Limb (tissue), 2 donors: ENCODE measurements at regions not wholly inside any gene's neighbourhood (a gene's known extent, or its start where the extent isn't known, plus 50 kb on each side); places are given as distances from the start of the nearest gene placed in this dataset.
"Not testable (repeated sequence)": the region's sequence is repeated elsewhere in the genome, so short reads cannot be mapped to it uniquely, and the experiment has no call there.

Source experiments
- DNase-seq, 2 donors: peaks; one replicate each; pipeline ENCODE4 v3.0.0-alpha.2; 2016; ENCODE audit errors: extremely low spot score in 2 of 2

GRCh38 chr22:44577391-44578109, 79.5 kb upstream of the RTL6 start:
- DNase-seq = no peak

DNA sequence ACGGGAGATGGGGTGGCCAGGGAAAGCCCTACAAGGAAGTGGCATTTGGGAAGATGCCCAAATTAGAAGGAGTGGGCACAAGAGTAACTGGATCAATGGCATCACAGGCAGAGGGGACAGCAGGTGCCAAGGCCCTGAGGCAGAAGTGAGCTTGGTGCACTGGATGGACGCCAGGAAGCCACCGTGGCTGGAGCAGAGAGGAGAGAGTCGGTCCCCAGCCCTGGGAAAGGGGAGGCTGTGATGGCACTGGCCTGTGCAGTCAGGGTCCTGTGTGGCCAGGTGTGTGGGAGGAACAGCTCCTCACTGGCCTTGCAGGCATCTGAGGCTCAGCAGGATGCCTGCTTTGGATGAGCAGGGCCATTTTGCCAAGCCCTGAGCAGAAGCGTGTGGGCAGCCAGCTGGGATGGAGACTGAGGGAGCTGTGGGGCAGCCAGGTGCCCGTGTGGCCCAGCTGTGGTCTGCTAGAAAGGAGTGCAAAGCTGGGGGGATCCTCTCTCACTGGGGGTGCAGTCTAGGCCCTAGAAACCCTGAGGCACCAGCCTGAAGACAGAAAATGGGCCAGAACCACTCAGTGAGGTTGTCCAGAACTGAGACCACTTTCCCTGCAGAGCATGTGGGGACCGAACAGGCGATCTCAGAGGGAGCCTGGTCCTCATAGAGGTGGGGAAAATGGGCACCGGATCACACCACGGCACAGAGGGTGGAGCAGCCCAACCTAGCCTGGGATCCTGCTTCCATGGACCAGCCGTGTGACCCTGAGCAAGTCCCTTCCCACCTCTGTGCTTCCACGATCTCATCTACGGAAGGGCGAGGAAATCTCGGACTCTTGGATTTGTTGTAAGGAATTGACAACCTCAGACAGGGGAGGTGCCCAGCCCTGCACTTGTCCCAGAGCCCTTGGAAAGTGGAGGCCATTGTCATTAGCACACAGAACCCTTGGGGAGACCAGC, 78.6 kb upstream of the RTL6 start:
- DNase-seq = no peak

- peak in 1 of 2 donors; percentile 34 for DNase-seq
Observed at GRCh38 chr22:44575381-44576268, 77.6 kb upstream of the RTL6 start.

DNA sequence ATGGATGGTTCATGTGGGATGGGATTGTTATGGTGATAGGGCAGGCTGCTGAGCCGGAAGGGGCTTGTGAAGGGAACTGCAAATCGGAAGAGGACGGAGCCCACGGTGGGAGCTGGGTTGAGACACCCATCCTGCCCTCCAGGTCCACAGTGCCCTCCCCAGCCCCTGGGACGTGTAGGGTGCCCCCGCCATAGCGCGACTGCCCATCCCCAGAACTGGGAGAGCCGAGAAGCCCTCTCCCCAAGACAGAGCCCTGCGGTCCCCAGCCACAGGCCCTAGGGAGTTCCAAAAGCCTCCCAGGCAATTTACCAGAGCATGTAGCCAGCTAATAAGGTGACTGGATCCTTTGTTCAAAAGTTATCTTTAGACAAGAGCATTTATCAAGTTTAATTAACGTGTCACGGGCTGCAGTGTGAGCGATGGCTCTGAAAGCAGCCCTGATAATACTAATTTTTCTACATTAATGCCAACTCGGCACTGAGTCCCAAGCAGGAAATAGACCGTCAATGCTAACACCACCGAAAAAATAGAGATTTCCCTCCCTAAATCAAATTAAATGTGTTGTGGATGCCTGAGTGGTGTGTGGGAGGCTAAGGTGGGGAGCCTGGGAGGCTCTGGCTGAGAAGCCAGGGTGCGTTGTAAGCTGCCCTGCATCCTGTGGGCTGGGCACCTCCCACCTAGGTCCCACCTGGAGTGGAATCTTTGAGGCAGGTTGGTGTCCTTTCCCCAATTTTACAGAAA, 76.8 kb upstream of the RTL6 start:
- DNase-seq = peak in 1 of 2 donors; percentile 26

- DNase-seq = peak in 1 of 2 donors; percentile 37
Observed at GRCh38 chr22:44574057-44574639, 76.1 kb upstream of the RTL6 start.

DNA sequence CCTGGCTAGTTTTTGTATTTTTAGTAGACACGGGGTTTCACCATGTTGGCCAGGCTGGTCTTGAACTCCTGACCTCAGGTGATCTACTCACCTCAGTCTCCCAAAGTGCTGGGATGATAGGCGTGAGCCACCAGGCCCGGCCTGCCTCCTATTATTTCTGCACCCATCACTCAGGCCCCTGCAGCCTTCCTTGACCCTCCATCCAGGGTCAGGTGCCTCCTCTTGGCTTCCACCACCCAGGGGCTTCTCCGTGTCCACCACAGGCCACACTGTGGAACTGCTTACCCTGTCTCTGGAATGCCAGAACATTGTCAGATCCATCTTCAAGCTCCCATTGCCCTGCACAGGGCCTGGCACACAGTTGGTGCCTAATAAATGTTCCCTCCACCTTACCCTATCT, 75.4 kb upstream of the RTL6 start:
- no peak for DNase-seq

GRCh38 chr22:44572414-44573207, 74.6 kb upstream of the RTL6 start:
- no peak for DNase-seq

- DNase-seq = no peak
Observed at GRCh38 chr22:44571566-44572413, 73.8 kb upstream of the RTL6 start.

GRCh38 chr22:44570476-44571445, 72.7 kb upstream of the RTL6 start:
- DNase-seq = no peak

DNA sequence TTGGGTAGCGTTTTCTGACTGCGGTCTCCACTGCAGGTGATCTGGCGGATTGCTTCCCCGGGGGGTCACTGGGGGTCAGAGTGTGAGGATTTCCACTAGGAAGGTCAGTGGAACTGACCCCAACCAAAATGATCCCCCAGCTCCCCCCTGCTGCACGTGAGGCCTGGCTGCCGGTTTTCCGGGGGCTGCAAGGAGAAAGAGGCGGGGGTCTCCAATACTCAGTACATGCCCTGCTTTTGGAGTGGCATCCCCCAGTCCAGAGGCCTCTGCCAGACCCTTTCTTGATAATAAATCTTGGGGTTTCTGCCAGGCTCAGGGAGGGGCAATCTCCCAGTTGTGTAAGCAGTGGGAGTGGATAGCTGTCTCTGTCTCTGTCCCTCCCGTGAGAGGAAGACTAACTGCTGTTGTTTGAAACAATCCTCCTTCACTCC, 71.5 kb upstream of the RTL6 start:
- DNase-seq = no peak

- DNase-seq = no peak
Observed at GRCh38 chr22:44567846-44568493, 69.9 kb upstream of the RTL6 start.

DNA sequence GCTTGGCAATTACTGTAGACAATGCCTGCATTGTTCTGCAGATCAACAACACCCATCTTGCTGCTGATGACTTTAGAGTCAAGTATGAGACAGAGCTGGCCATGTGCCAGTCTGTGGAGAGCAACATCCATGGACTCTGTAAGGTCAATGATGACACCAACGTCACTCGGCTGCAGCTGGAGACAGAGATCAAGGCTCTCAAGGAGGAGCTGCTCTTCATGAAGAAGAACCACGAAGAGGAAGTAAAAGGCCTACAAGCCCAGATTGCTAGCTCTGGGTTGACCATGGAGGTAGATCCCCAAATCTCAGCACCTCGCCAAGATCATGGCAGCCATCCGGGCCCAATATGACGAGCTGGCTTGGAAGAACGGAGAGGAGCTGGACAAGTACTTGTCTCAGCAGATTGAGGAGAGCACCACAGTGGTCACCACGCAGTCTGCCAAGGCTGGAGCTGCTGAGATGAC, 69.4 kb upstream of the RTL6 start:
- DNase-seq = not testable (repeated sequence)

GRCh38 chr22:44566911-44567310, 68.9 kb upstream of the RTL6 start:
- no peak for DNase-seq

- DNase-seq = not testable (repeated sequence)
Observed at GRCh38 chr22:44562651-44563050, 64.6 kb upstream of the RTL6 start.

DNA sequence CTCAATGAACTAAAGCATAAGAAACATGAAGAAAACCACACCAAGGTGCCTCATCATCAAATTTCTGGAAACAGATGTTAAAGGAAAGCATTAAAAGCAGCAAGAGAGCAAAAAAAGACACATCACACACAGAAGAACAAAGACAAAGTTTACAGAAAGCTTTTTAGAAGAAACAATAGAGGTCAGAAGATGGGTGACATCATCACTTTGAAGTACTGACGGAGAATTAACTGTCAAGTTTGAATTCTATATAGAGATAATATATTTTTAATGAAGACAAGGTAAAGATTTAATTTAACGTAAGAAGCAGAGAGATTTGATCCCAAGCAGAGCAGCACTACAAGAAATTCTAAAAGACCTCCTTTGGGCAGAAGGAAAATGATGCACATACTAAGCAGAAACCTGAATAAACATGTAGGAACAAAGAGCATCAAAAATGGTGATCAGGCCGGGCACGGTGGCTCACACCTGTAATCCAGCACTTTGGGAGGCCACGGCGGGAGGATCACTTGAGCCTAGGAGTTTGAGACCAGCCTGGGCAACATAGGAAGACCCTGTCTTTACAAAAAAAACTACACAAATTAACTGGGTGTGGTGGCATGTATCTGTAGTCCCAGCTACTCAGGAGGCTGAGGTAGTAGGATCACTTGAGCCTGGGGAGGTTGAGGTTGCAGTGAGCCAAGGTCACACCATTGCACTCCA, 63.3 kb upstream of the RTL6 start:
- DNase-seq = no peak

DNA sequence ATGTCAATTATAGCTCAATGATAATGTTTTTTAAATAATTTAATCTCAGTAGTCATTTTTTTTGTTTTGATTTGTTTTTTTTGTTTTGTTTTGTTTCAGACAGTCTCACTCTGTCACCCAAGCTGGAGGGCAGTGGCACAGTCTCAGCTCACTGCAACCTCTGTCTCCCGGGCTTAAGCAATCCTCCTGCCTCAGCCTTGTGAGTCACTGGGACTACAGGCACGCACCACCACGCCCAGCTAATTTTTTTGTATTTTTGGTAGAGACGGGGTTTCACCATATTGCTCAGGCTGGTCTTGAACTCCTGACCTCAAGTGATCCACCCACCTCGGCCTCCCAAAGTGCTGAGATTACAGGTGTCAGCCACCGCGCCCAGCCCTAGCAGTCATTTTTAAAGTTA, 60.6 kb upstream of the RTL6 start:
- DNase-seq = not testable (repeated sequence)
